Keratinocyte (primary cell): ENCODE measurements at regions not wholly inside any gene's neighbourhood (a gene's known extent, or its start where the extent isn't known, plus 50 kb on each side); places are given as distances from the start of the nearest gene placed in this dataset.

ENCODE experiments used
- CTCF ChIP-seq, 3 experiments: IDR thresholded peaks in 1 of 3; conservative IDR thresholded peaks in 1 of 3; optimal IDR thresholded peaks in 1 of 3; 2 replicates in 2 of 3; 3 replicates in 1 of 3; pipeline versions ENCODE3 to v1.5.1; 2011; ENCODE audit warnings: low read length in 3 of 3, mild to moderate bottlenecking in 3 of 3, moderate library complexity in 2 of 3, control low read depth in 1 of 3, inconsistent platforms in 1 of 3; ENCODE audit not compliant: insufficient read depth in 2 of 3; ENCODE audit errors: extremely low read depth in 1 of 3
- EZH2 ChIP-seq: IDR thresholded peaks from one replicate; pipeline ENCODE4 v1.6.1; 2012; ENCODE audit warnings: inconsistent platforms, mild to moderate bottlenecking, low read length, moderate library complexity

GRCh38 chr11:129743112-129743815, 72.4 kb upstream of the TMEM45B start:
- TF ChIP-seq CTCF (optimal IDR thresholded peaks at IDR 0.05 in 1 of 3, IDR thresholded peaks at IDR 0.05 in 1 of 3, conservative IDR thresholded peaks at IDR 0.05 in 1 of 3; ENCODE audit: extremely low read depth in 1 of 3, insufficient read depth in 2 of 3, low read length in 3 of 3) (no peak), EZH2 (no peak)
